ENCODE measurements at regions not wholly inside any gene's neighbourhood (a gene's known extent, or its start where the extent isn't known, plus 50 kb on each side); places are given as distances from the start of the nearest gene placed in this dataset.

DNA sequence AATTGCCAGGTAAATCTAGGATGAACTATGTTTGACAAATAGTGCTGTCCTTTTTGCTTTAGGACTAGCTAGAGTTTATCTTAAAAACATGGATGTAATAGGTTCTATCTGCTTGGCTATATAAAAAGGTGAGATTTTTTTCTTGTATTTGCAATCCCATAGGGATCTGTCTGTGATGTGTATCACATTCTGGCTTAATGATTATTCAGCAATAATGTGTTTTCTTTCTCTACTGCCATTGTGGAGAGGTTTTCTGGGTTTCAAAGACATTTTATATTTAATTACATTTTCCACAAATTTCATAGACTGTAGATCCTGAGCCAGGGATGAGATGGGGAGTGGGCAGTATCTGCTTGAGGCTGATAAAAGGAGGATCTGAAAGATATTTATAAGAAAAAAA is 277.8 kb upstream of the SLITRK5 start:
- no peak for DNase-seq (ENCODE audit: low read depth)
- no peak overlapping the region for H3K4me3 ChIP-seq (ENCODE audit: low read depth, low read length)
- TF ChIP-seq POLR2A (IDR thresholded peaks at IDR 0.05; ENCODE audit: extremely low read depth, insufficient read length) (no peak), MYC (IDR thresholded peaks at IDR 0.05; ENCODE audit: low read depth, low read length) (no peak)
- TF ChIP-seq, protein P1, sequence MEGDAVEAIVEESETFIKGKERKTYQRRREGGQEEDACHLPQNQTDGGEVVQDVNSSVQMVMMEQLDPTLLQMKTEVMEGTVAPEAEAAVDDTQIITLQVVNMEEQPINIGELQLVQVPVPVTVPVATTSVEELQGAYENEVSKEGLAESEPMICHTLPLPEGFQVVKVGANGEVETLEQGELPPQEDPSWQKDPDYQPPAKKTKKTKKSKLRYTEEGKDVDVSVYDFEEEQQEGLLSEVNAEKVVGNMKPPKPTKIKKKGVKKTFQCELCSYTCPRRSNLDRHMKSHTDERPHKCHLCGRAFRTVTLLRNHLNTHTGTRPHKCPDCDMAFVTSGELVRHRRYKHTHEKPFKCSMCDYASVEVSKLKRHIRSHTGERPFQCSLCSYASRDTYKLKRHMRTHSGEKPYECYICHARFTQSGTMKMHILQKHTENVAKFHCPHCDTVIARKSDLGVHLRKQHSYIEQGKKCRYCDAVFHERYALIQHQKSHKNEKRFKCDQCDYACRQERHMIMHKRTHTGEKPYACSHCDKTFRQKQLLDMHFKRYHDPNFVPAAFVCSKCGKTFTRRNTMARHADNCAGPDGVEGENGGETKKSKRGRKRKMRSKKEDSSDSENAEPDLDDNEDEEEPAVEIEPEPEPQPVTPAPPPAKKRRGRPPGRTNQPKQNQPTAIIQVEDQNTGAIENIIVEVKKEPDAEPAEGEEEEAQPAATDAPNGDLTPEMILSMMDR (IDR thresholded peaks at IDR 0.05; ENCODE audit: low read depth, low read length), result no peak
- TF ChIP-seq, protein P2, sequence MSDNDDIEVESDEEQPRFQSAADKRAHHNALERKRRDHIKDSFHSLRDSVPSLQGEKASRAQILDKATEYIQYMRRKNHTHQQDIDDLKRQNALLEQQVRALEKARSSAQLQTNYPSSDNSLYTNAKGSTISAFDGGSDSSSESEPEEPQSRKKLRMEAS (IDR thresholded peaks at IDR 0.05; ENCODE audit: low read depth, low read length), result no peak

GRCh38 chr13:87398047-87398446 is 273.1 kb upstream of the SLITRK5 start:
- TF ChIP-seq POLR2A (IDR thresholded peaks at IDR 0.05; ENCODE audit: extremely low read depth, insufficient read length) (no peak), MYC (IDR thresholded peaks at IDR 0.05; ENCODE audit: low read depth, low read length) (no peak)
- TF ChIP-seq, protein P1 (IDR thresholded peaks at IDR 0.05; ENCODE audit: low read depth, low read length), result no peak
- TF ChIP-seq, protein P2 (IDR thresholded peaks at IDR 0.05; ENCODE audit: low read depth, low read length), result no peak
- H3K4me3 ChIP-seq (ENCODE audit: low read depth, low read length), result no peak overlapping the region
- no peak for DNase-seq (ENCODE audit: low read depth)

GRCh38 chr13:87403748-87404432 is 267.3 kb upstream of the SLITRK5 start:
- no peak overlapping the region for H3K4me3 ChIP-seq (ENCODE audit: low read depth, low read length)
- no peak for DNase-seq (ENCODE audit: low read depth)
- TF ChIP-seq, protein P1 (IDR thresholded peaks at IDR 0.05; ENCODE audit: low read depth, low read length), result no peak
- TF ChIP-seq MYC (IDR thresholded peaks at IDR 0.05; ENCODE audit: low read depth, low read length) (no peak), POLR2A (IDR thresholded peaks at IDR 0.05; ENCODE audit: extremely low read depth, insufficient read length) (no peak)
- TF ChIP-seq, protein P2 (IDR thresholded peaks at IDR 0.05; ENCODE audit: low read depth, low read length), result no peak

DNA sequence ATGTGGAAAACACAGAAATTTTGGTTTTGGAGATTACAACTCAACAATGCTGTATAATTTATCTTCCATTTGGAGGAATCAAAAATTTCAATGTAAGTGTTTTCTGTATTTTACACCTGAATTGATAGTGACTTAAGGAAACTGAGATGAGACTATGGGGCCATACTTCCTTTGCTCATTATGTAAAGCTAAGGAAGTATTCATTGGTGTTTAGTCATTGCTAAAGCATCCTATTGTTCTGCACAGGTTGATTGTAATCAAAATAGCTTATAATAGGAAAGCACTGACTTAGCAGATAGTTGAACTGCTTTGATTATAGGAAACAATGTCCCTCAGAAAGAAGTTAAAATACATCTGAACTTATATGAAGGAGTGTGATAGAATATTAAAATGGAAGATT is 244.4 kb upstream of the SLITRK5 start:
- no peak overlapping the region for H3K4me3 ChIP-seq (ENCODE audit: low read depth, low read length)
- no peak for DNase-seq (ENCODE audit: low read depth)
- no peak for TF ChIP-seq POLR2A (IDR thresholded peaks at IDR 0.05; ENCODE audit: extremely low read depth, insufficient read length)
- TF ChIP-seq, protein P1 (IDR thresholded peaks at IDR 0.05; ENCODE audit: low read depth, low read length), result no peak
- TF ChIP-seq, protein P2 (IDR thresholded peaks at IDR 0.05; ENCODE audit: low read depth, low read length), result no peak
- no peak for TF ChIP-seq MYC (IDR thresholded peaks at IDR 0.05; ENCODE audit: low read depth, low read length)

- no peak overlapping the region for H3K4me3 ChIP-seq (ENCODE audit: low read depth, low read length)
- no peak for DNase-seq (ENCODE audit: low read depth)
- no peak for TF ChIP-seq MYC (IDR thresholded peaks at IDR 0.05; ENCODE audit: low read depth, low read length)
- TF ChIP-seq, protein P1 (IDR thresholded peaks at IDR 0.05; ENCODE audit: low read depth, low read length), result no peak
- TF ChIP-seq POLR2A (IDR thresholded peaks at IDR 0.05; ENCODE audit: extremely low read depth, insufficient read length), result no peak
- TF ChIP-seq, protein P2 (IDR thresholded peaks at IDR 0.05; ENCODE audit: low read depth, low read length), result no peak
Measured at GRCh38 chr13:87444135-87444534, 227.0 kb upstream of the SLITRK5 start.
